ENCODE measurements at regions not wholly inside any gene's neighbourhood (a gene's known extent, or its start where the extent isn't known, plus 50 kb on each side); places are given as distances from the start of the nearest gene placed in this dataset.

DNA sequence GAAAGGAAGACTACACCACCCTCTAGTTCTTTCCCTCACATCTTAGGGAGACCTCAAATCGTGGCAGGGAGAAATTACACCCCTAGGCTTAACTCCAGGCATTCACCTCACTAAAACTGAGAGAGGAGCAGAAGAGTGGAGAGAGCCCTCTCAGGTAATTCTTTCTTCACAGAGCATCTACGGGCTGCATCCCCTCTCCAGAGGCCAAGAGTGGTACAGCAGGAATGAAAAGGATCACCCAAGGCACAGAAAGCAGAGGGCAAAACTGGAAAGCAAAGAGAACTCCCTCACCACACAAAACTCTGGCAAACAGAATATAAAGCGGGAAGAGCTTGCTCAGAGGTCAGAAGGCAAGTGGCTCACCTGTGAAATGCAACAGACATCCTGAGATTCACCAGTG is 661.2 kb downstream of the TBC1D4 start:
- no peak for TF ChIP-seq EZH2 (IDR thresholded peaks at IDR 0.05; ENCODE audit: low read length, missing control alignments)
- TF ChIP-seq, protein P1, sequence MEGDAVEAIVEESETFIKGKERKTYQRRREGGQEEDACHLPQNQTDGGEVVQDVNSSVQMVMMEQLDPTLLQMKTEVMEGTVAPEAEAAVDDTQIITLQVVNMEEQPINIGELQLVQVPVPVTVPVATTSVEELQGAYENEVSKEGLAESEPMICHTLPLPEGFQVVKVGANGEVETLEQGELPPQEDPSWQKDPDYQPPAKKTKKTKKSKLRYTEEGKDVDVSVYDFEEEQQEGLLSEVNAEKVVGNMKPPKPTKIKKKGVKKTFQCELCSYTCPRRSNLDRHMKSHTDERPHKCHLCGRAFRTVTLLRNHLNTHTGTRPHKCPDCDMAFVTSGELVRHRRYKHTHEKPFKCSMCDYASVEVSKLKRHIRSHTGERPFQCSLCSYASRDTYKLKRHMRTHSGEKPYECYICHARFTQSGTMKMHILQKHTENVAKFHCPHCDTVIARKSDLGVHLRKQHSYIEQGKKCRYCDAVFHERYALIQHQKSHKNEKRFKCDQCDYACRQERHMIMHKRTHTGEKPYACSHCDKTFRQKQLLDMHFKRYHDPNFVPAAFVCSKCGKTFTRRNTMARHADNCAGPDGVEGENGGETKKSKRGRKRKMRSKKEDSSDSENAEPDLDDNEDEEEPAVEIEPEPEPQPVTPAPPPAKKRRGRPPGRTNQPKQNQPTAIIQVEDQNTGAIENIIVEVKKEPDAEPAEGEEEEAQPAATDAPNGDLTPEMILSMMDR (conservative IDR thresholded peaks at IDR 0.05 in 1 of 2, IDR thresholded peaks at IDR 0.05 in 1 of 2; ENCODE audit: low read depth in 1 of 2, low read length in 2 of 2), result no peak

All from fibroblast of lung (primary cell).